ENCODE measurements at regions not wholly inside any gene's neighbourhood (a gene's known extent, or its start where the extent isn't known, plus 50 kb on each side); places are given as distances from the start of the nearest gene placed in this dataset.

- peaks cover 17% of the 10 kb centered on the region for H3K27me3 Mint-ChIP-seq (ENCODE audit: low read depth, unreplicated experiment)
- FAIRE-seq (no peak), DNase-seq (ENCODE audit: low read depth) (no peak)
- no peak overlapping the region for H3K4me2 ChIP-seq (ENCODE audit: low read length)
- H3K4me1 ChIP-seq (ENCODE audit: insufficient read depth, low read length) = peaks cover 10% of the 10 kb centered on the region
- H3K36me3 Mint-ChIP-seq (ENCODE audit: low read depth, unreplicated experiment) = peaks cover under 1% of the 10 kb centered on the region
- H3K4me1 Mint-ChIP-seq (ENCODE audit: low read depth, unreplicated experiment) = peaks cover 23% of the 10 kb centered on the region
- no peaks in the 10 kb centered on the region for H3K9me3 Mint-ChIP-seq (ENCODE audit: unreplicated experiment)
- H3K27me3 ChIP-seq (ENCODE audit: insufficient read depth, low read length) = peaks cover 29% of the 10 kb centered on the region
- no peak overlapping the region for H3K27ac Mint-ChIP-seq (ENCODE audit: unreplicated experiment)
- no peak overlapping the region for H3K4me3 Mint-ChIP-seq (ENCODE audit: unreplicated experiment)
- H3K9ac ChIP-seq (ENCODE audit: low read length) = no peak overlapping the region
- no peak overlapping the region for H3K27ac ChIP-seq (ENCODE audit: low read depth, low read length)
- no peak overlapping the region for H2AFZ ChIP-seq (ENCODE audit: low read depth, low read length)
- H3K36me3 ChIP-seq (ENCODE audit: insufficient read depth, low read length) = no peaks in the 10 kb centered on the region
- TF ChIP-seq CTCF (IDR thresholded peaks at IDR 0.05; ENCODE audit: insufficient read depth, low read depth, low read length) = no peak
- TF ChIP-seq EZH2 (IDR thresholded peaks at IDR 0.05; ENCODE audit: insufficient read depth, low read length) = no peak
- H4K20me1 ChIP-seq (ENCODE audit: insufficient read depth, low read length) = peaks cover 3% of the 10 kb centered on the region
- H3K4me3 ChIP-seq (ENCODE audit: insufficient read depth, low read depth, low read length) = no peak overlapping the region
- no peaks in the 10 kb centered on the region for H3K9me3 ChIP-seq (ENCODE audit: insufficient read depth, low read depth, low read length)
- no peaks in the 10 kb centered on the region for H3K79me2 ChIP-seq (ENCODE audit: insufficient read depth, low read length)
Measured at GRCh38 chr11:126135235-126136176, 72.8 kb upstream of the CDON start.

GRCh38 chr11:126134461-126135155 is 71.9 kb upstream of the CDON start:
- Mint-ChIP-seq H3K4me3 (ENCODE audit: unreplicated experiment) (no peak overlapping the region), H3K27ac (ENCODE audit: unreplicated experiment) (no peak overlapping the region), H3K27me3 (ENCODE audit: low read depth, unreplicated experiment) (peaks cover 26% of the 10 kb centered on the region), H3K36me3 (ENCODE audit: low read depth, unreplicated experiment) (peaks cover 1% of the 10 kb centered on the region), H3K9me3 (ENCODE audit: unreplicated experiment) (no peaks in the 10 kb centered on the region), H3K4me1 (ENCODE audit: low read depth, unreplicated experiment) (peaks cover 14% of the 10 kb centered on the region)
- H4K20me1 ChIP-seq (ENCODE audit: insufficient read depth, low read length) = no peaks in the 10 kb centered on the region
- no peak overlapping the region for H3K4me3 ChIP-seq (ENCODE audit: insufficient read depth, low read depth, low read length)
- H2AFZ ChIP-seq (ENCODE audit: low read depth, low read length) = no peak overlapping the region
- no peak overlapping the region for H3K27ac ChIP-seq (ENCODE audit: low read depth, low read length)
- no peak for FAIRE-seq
- no peak overlapping the region for H3K9ac ChIP-seq (ENCODE audit: low read length)
- H3K36me3 ChIP-seq (ENCODE audit: insufficient read depth, low read length) = no peaks in the 10 kb centered on the region
- peaks cover 4% of the 10 kb centered on the region for H3K4me1 ChIP-seq (ENCODE audit: insufficient read depth, low read length)
- no peaks in the 10 kb centered on the region for H3K79me2 ChIP-seq (ENCODE audit: insufficient read depth, low read length)
- H3K9me3 ChIP-seq (ENCODE audit: insufficient read depth, low read depth, low read length) = no peaks in the 10 kb centered on the region
- no peak overlapping the region for H3K4me2 ChIP-seq (ENCODE audit: low read length)
- no peak for DNase-seq (ENCODE audit: low read depth)
- peaks cover 20% of the 10 kb centered on the region for H3K27me3 ChIP-seq (ENCODE audit: insufficient read depth, low read length)
- TF ChIP-seq EZH2 (IDR thresholded peaks at IDR 0.05; ENCODE audit: insufficient read depth, low read length) = no peak
- TF ChIP-seq CTCF (IDR thresholded peaks at IDR 0.05; ENCODE audit: insufficient read depth, low read depth, low read length) = no peak
